ENCODE measurements at regions not wholly inside any gene's neighbourhood (a gene's known extent, or its start where the extent isn't known, plus 50 kb on each side); places are given as distances from the start of the nearest gene placed in this dataset.

GRCh38 chr2:187079901-187080300 lies 230.9 kb upstream of the ZSWIM2 start:
- TF ChIP-seq CTCF (IDR thresholded peaks at IDR 0.05; ENCODE audit: low read length) (no peak), EZH2 (IDR thresholded peaks at IDR 0.05; ENCODE audit: borderline replicate concordance, low read length) (no peak)
